ENCODE measurements at regions not wholly inside any gene's neighbourhood (a gene's known extent, or its start where the extent isn't known, plus 50 kb on each side); places are given as distances from the start of the nearest gene placed in this dataset.

GRCh38 chr6:148620579-148621298 is 126.1 kb upstream of the UST start:
- Mint-ChIP-seq H3K27me3 (ENCODE audit: insufficient read depth, unreplicated experiment) (no peaks in the 10 kb centered on the region), H3K4me3 (ENCODE audit: unreplicated experiment) (no peak overlapping the region), H3K4me1 (ENCODE audit: insufficient read depth, unreplicated experiment) (peaks cover 10% of the 10 kb centered on the region), H3K36me3 (ENCODE audit: insufficient read depth, unreplicated experiment) (no peaks in the 10 kb centered on the region), H3K27ac (ENCODE audit: low read depth, unreplicated experiment) (no peak overlapping the region), H3K9me3 (ENCODE audit: unreplicated experiment) (no peaks in the 10 kb centered on the region)
- intact Hi-C loops (cut with micrococcal nuclease): no loop called here
- DNase-seq (ENCODE audit: unreplicated experiment): no peak
- TF ChIP-seq, protein P1, sequence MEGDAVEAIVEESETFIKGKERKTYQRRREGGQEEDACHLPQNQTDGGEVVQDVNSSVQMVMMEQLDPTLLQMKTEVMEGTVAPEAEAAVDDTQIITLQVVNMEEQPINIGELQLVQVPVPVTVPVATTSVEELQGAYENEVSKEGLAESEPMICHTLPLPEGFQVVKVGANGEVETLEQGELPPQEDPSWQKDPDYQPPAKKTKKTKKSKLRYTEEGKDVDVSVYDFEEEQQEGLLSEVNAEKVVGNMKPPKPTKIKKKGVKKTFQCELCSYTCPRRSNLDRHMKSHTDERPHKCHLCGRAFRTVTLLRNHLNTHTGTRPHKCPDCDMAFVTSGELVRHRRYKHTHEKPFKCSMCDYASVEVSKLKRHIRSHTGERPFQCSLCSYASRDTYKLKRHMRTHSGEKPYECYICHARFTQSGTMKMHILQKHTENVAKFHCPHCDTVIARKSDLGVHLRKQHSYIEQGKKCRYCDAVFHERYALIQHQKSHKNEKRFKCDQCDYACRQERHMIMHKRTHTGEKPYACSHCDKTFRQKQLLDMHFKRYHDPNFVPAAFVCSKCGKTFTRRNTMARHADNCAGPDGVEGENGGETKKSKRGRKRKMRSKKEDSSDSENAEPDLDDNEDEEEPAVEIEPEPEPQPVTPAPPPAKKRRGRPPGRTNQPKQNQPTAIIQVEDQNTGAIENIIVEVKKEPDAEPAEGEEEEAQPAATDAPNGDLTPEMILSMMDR (IDR thresholded peaks at IDR 0.05; ENCODE audit: unreplicated experiment): no peak
- ChIA-PET POLR2A (no interaction called here), CTCF (interaction anchor here (0.7 kb wide), 1 partner anchor 13 kb away, joined by 3 read pairs; no protein-coding TSS in a partner anchor)
- BruUV-seq (replicated peaks): no TSS peak

DNA sequence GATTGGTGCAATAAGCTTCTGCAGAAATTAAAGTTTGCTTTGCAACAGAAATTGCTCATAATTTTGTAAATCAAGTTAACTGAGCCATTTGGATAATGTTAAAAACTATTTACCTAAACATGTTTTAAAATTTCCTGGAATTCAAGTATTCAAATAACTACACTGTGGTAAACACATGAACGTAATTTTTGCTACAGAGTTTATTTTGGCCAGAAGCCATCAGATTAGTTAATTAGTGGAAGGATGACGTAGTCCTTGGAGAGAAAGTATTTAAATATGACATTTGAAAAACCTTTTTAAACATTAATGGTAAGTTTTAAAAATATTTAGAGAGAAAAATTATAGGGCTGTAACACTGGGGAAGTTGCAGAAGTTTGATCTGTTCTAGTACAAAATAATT is 121.2 kb upstream of the UST start:
- ChIA-PET POLR2A (interaction anchor here (1.2 kb wide), 1 partner anchor 9 kb away, joined by 3 read pairs; no protein-coding TSS in a partner anchor), CTCF (no interaction called here)
- peaks cover 10% of the 10 kb centered on the region for H3K4me1 Mint-ChIP-seq (ENCODE audit: insufficient read depth, unreplicated experiment)
- H3K4me3 Mint-ChIP-seq (ENCODE audit: unreplicated experiment): no peak overlapping the region
- no peak overlapping the region for H3K27ac Mint-ChIP-seq (ENCODE audit: low read depth, unreplicated experiment)
- TF ChIP-seq, protein P1 (IDR thresholded peaks at IDR 0.05; ENCODE audit: unreplicated experiment): no peak
- H3K9me3 Mint-ChIP-seq (ENCODE audit: unreplicated experiment): no peaks in the 10 kb centered on the region
- intact Hi-C loops (cut with micrococcal nuclease): no loop called here
- H3K27me3 Mint-ChIP-seq (ENCODE audit: insufficient read depth, unreplicated experiment): no peaks in the 10 kb centered on the region
- no peak for DNase-seq (ENCODE audit: unreplicated experiment)
- H3K36me3 Mint-ChIP-seq (ENCODE audit: insufficient read depth, unreplicated experiment): no peaks in the 10 kb centered on the region
- BruUV-seq (replicated peaks): no TSS peak

- Mint-ChIP-seq H3K36me3 (ENCODE audit: insufficient read depth, unreplicated experiment) (no peaks in the 10 kb centered on the region), H3K4me3 (ENCODE audit: unreplicated experiment) (no peak overlapping the region), H3K4me1 (ENCODE audit: insufficient read depth, unreplicated experiment) (peaks cover 10% of the 10 kb centered on the region), H3K9me3 (ENCODE audit: unreplicated experiment) (no peaks in the 10 kb centered on the region), H3K27me3 (ENCODE audit: insufficient read depth, unreplicated experiment) (no peaks in the 10 kb centered on the region), H3K27ac (ENCODE audit: low read depth, unreplicated experiment) (no peak overlapping the region)
- ChIA-PET CTCF (interaction anchor here (1.2 kb wide), 1 partner anchor 50 kb away, joined by 3 read pairs; no protein-coding TSS in a partner anchor), POLR2A (interaction anchor here (0.6 kb wide), 1 partner anchor 1503 kb away, joined by 3 read pairs; no protein-coding TSS in a partner anchor)
- intact Hi-C loops (cut with micrococcal nuclease): no loop called here
- no peak for DNase-seq (ENCODE audit: unreplicated experiment)
- no TSS peak for BruUV-seq (replicated peaks)
- TF ChIP-seq, protein P1 (IDR thresholded peaks at IDR 0.05; ENCODE audit: unreplicated experiment): no peak
These were observed 118.6 kb upstream of the UST start for GRCh38 chr6:148628251-148628650.

GRCh38 chr6:148629181-148629580 is 117.6 kb upstream of the UST start:
- intact Hi-C loops (cut with micrococcal nuclease): no loop called here
- no peaks in the 10 kb centered on the region for H3K36me3 Mint-ChIP-seq (ENCODE audit: insufficient read depth, unreplicated experiment)
- POLR2A ChIA-PET: no interaction called here

More at GRCh38 chr6:148629181-148629580, 117.6 kb upstream of the UST start:
- BruUV-seq (replicated peaks): no TSS peak
- Mint-ChIP-seq H3K4me3 (ENCODE audit: unreplicated experiment) (no peak overlapping the region), H3K4me1 (ENCODE audit: insufficient read depth, unreplicated experiment) (peaks cover 5% of the 10 kb centered on the region), H3K27ac (ENCODE audit: low read depth, unreplicated experiment) (no peak overlapping the region), H3K27me3 (ENCODE audit: insufficient read depth, unreplicated experiment) (no peaks in the 10 kb centered on the region), H3K9me3 (ENCODE audit: unreplicated experiment) (no peaks in the 10 kb centered on the region)
- CTCF ChIA-PET: interaction anchor here (1.2 kb wide), 1 partner anchor 49 kb away, joined by 3 read pairs; no protein-coding TSS in a partner anchor
- no peak for DNase-seq (ENCODE audit: unreplicated experiment)
- TF ChIP-seq, protein P1 (IDR thresholded peaks at IDR 0.05; ENCODE audit: unreplicated experiment): no peak

Data from MCF 10A (cell line).